ENCODE measurements at regions not wholly inside any gene's neighbourhood (a gene's known extent, or its start where the extent isn't known, plus 50 kb on each side); places are given as distances from the start of the nearest gene placed in this dataset.
A peak's percentile ranks its signal among the peaks of the same experiment; 100 is the strongest.
"Not testable (repeated sequence)": the region's sequence is repeated elsewhere in the genome, so short reads cannot be mapped to it uniquely, and the experiment has no call there.

GRCh38 chr1:222898191-222898527 is 83.3 kb downstream of the DISP1 start:
- DNase-seq (peak in 1 of 2 donors; percentile 11), ATAC-seq (no peak)
- H3K27ac Mint-ChIP-seq, result peak overlapping the region; percentile 71 to 80
- peaks cover 15 to 17% of the 10 kb centered on the region in 2 donors for H3K4me1 Mint-ChIP-seq
- 33% methylated on average over 1 of the region's 1 CpG for WGBS (ENCODE audit: insufficient coverage)
- Histone ChIP-seq H3K36me3 (ENCODE audit: control insufficient read depth, insufficient read depth, low read length) (peaks cover 1% of the 10 kb centered on the region), H3K9me3 (ENCODE audit: control insufficient read depth, insufficient read depth, low read length) (no peaks in the 10 kb centered on the region), H3K27me3 (ENCODE audit: control insufficient read depth, insufficient read depth, low read length) (no peaks in the 10 kb centered on the region), H3K4me3 (ENCODE audit: low read length) (no peak overlapping the region), H3K4me1 (ENCODE audit: control insufficient read depth, insufficient read depth, low read length) (no peaks in the 10 kb centered on the region), H3K27ac (ENCODE audit: low read length) (no peak overlapping the region)
- H3K9me3 Mint-ChIP-seq, result no peaks in the 10 kb centered on the region
- H3K36me3 Mint-ChIP-seq, result no peaks in the 10 kb centered on the region
- TF ChIP-seq CTCF (IDR thresholded peaks at IDR 0.05), result no peak
- intact Hi-C loops (cut with micrococcal nuclease), result no loop called here
- no peaks in the 10 kb centered on the region for H3K27me3 Mint-ChIP-seq (ENCODE audit: low read depth in 2 of 2)
- H3K4me3 Mint-ChIP-seq, result peak overlapping the region; percentile 75

GRCh38 chr1:222899471-222899870 is 84.6 kb downstream of the DISP1 start:
- intact Hi-C loops (cut with micrococcal nuclease), result no loop called here
- Histone ChIP-seq H3K4me1 (ENCODE audit: control insufficient read depth, insufficient read depth, low read length) (no peaks in the 10 kb centered on the region), H3K4me3 (ENCODE audit: low read length) (no peak overlapping the region), H3K9me3 (ENCODE audit: control insufficient read depth, insufficient read depth, low read length) (no peaks in the 10 kb centered on the region), H3K27ac (ENCODE audit: low read length) (no peak overlapping the region), H3K36me3 (ENCODE audit: control insufficient read depth, insufficient read depth, low read length) (no peaks in the 10 kb centered on the region), H3K27me3 (ENCODE audit: control insufficient read depth, insufficient read depth, low read length) (no peaks in the 10 kb centered on the region)
- 97% methylated on average over 4 of the region's 4 CpGs for WGBS (ENCODE audit: insufficient coverage)
- TF ChIP-seq CTCF (IDR thresholded peaks at IDR 0.05), result no peak
- no peaks in the 10 kb centered on the region for H3K27me3 Mint-ChIP-seq (ENCODE audit: low read depth in 2 of 2)
- DNase-seq (no peak), ATAC-seq (no peak)
- H3K27ac Mint-ChIP-seq, result no peak overlapping the region
- H3K4me1 Mint-ChIP-seq, result peaks cover 15 to 17% of the 10 kb centered on the region in 2 donors
- no peaks in the 10 kb centered on the region for H3K9me3 Mint-ChIP-seq
- H3K4me3 Mint-ChIP-seq, result no peak overlapping the region
- H3K36me3 Mint-ChIP-seq, result no peaks in the 10 kb centered on the region

GRCh38 chr1:222904451-222904850 is 89.6 kb downstream of the DISP1 start:
- Histone ChIP-seq H3K27me3 (ENCODE audit: control insufficient read depth, insufficient read depth, low read length) (no peaks in the 10 kb centered on the region), H3K4me3 (ENCODE audit: low read length) (no peak overlapping the region), H3K9me3 (ENCODE audit: control insufficient read depth, insufficient read depth, low read length) (no peaks in the 10 kb centered on the region), H3K36me3 (ENCODE audit: control insufficient read depth, insufficient read depth, low read length) (no peaks in the 10 kb centered on the region), H3K27ac (ENCODE audit: low read length) (no peak overlapping the region), H3K4me1 (ENCODE audit: control insufficient read depth, insufficient read depth, low read length) (no peaks in the 10 kb centered on the region)
- ATAC-seq (no peak), DNase-seq (no peak)
- TF ChIP-seq CTCF (IDR thresholded peaks at IDR 0.05), result no peak
- Mint-ChIP-seq H3K27me3 (ENCODE audit: low read depth in 2 of 2) (no peaks in the 10 kb centered on the region), H3K4me3 (no peak overlapping the region), H3K27ac (no peak overlapping the region), H3K4me1 (no peaks in the 10 kb centered on the region), H3K36me3 (no peaks in the 10 kb centered on the region), H3K9me3 (no peaks in the 10 kb centered on the region)
- intact Hi-C loops (cut with micrococcal nuclease), result no loop called here
- WGBS (ENCODE audit: insufficient coverage), result 84% methylated on average over 5 of the region's 6 CpGs

- DNase-seq, result no peak
- Histone ChIP-seq H3K27me3 (ENCODE audit: control insufficient read depth, insufficient read depth, low read length) (no peaks in the 10 kb centered on the region), H3K36me3 (ENCODE audit: control insufficient read depth, insufficient read depth, low read length) (no peaks in the 10 kb centered on the region), H3K27ac (ENCODE audit: low read length) (no peak overlapping the region), H3K9me3 (ENCODE audit: control insufficient read depth, insufficient read depth, low read length) (no peaks in the 10 kb centered on the region), H3K4me1 (ENCODE audit: control insufficient read depth, insufficient read depth, low read length) (no peaks in the 10 kb centered on the region), H3K4me3 (ENCODE audit: low read length) (no peak overlapping the region)
- no peaks in the 10 kb centered on the region for H3K9me3 Mint-ChIP-seq
- no peaks in the 10 kb centered on the region for H3K4me1 Mint-ChIP-seq
- intact Hi-C loops (cut with micrococcal nuclease), result no loop called here
- ATAC-seq, result no peak
- no peak overlapping the region for H3K4me3 Mint-ChIP-seq
- no peaks in the 10 kb centered on the region for H3K27me3 Mint-ChIP-seq (ENCODE audit: low read depth in 2 of 2)
- H3K27ac Mint-ChIP-seq, result no peak overlapping the region
- no peak for TF ChIP-seq CTCF (IDR thresholded peaks at IDR 0.05)
- WGBS (ENCODE audit: insufficient coverage), result 86% methylated on average over 1 of the region's 3 CpGs
- no peaks in the 10 kb centered on the region for H3K36me3 Mint-ChIP-seq
Observed at GRCh38 chr1:222905151-222905550, 90.3 kb downstream of the DISP1 start.

GRCh38 chr1:222906271-222906739 is 91.5 kb downstream of the DISP1 start:
- ATAC-seq; H3K4me1 Mint-ChIP-seq; H3K27ac ChIP-seq (ENCODE audit: low read length); H3K27me3 ChIP-seq (ENCODE audit: control insufficient read depth, insufficient read depth, low read length); H3K4me3 ChIP-seq (ENCODE audit: low read length); H3K9me3 ChIP-seq (ENCODE audit: control insufficient read depth, insufficient read depth, low read length); DNase-seq; H3K4me1 ChIP-seq (ENCODE audit: control insufficient read depth, insufficient read depth, low read length); H3K36me3 Mint-ChIP-seq; H3K9me3 Mint-ChIP-seq; H3K36me3 ChIP-seq (ENCODE audit: control insufficient read depth, insufficient read depth, low read length); H3K4me3 Mint-ChIP-seq; H3K27ac Mint-ChIP-seq; intact Hi-C loops (cut with micrococcal nuclease); H3K27me3 Mint-ChIP-seq (ENCODE audit: low read depth in 2 of 2): not testable (repeated sequence)
- 96% methylated on average over 11 of the region's 11 CpGs for WGBS (ENCODE audit: insufficient coverage)

All from natural killer cell (primary cell).